C4-2B (cell line): ENCODE measurements at regions not wholly inside any gene's neighbourhood (a gene's known extent, or its start where the extent isn't known, plus 50 kb on each side); places are given as distances from the start of the nearest gene placed in this dataset.

Source experiments
- H3K27ac ChIP-seq: fragments of 450-650 bp; 2 replicates; pipeline ENCODE4 v1.5.1; 2017
- CTCF ChIP-seq: fragments of 450-650 bp; conservative IDR thresholded peaks from 2 replicates; pipeline ENCODE4 v1.5.1; 2017; ENCODE audit warnings: mild to moderate bottlenecking
- ZFX ChIP-seq: fragments of 450-650 bp; IDR thresholded peaks from 2 replicates; pipeline ENCODE4 v1.6.1; 2017

- H3K27ac ChIP-seq, result no peak overlapping the region
- no peak for TF ChIP-seq CTCF
- no peak for TF ChIP-seq ZFX
These were observed 200.3 kb upstream of the GALNTL6 start for GRCh38 chr4:171612907-171613306.

- TF ChIP-seq CTCF (no peak), ZFX (no peak)
- no peak overlapping the region for H3K27ac ChIP-seq
These were observed 210.4 kb upstream of the GALNTL6 start for GRCh38 chr4:171602638-171603355.

GRCh38 chr4:171601091-171601490 lies 212.1 kb upstream of the GALNTL6 start:
- TF ChIP-seq CTCF (no peak), ZFX (no peak)
- no peak overlapping the region for H3K27ac ChIP-seq

- no peak overlapping the region for H3K27ac ChIP-seq
- TF ChIP-seq CTCF (no peak), ZFX (no peak)
These were observed 213.6 kb upstream of the GALNTL6 start for GRCh38 chr4:171599628-171600027.

- no peak overlapping the region for H3K27ac ChIP-seq
These were observed 218.9 kb upstream of the GALNTL6 start for GRCh38 chr4:171594293-171594692.

GRCh38 chr4:171590716-171591115 lies 222.5 kb upstream of the GALNTL6 start:
- no peak for TF ChIP-seq CTCF
- TF ChIP-seq ZFX, result no peak
- H3K27ac ChIP-seq, result no peak overlapping the region

More at GRCh38 chr4:171594293-171594692, 218.9 kb upstream of the GALNTL6 start:
- TF ChIP-seq CTCF (no peak), ZFX (no peak)

- TF ChIP-seq ZFX, result no peak
- TF ChIP-seq CTCF, result no peak
These were observed 224.4 kb upstream of the GALNTL6 start for GRCh38 chr4:171588764-171589163.

More at GRCh38 chr4:171588764-171589163, 224.4 kb upstream of the GALNTL6 start:
- no peak overlapping the region for H3K27ac ChIP-seq
